Nephron progenitor cell (in vitro differentiated cells): ENCODE measurements at regions not wholly inside any gene's neighbourhood (a gene's known extent, or its start where the extent isn't known, plus 50 kb on each side); places are given as distances from the start of the nearest gene placed in this dataset.
"Not testable (repeated sequence)": the region's sequence is repeated elsewhere in the genome, so short reads cannot be mapped to it uniquely, and the experiment has no call there.

Source experiments
- DNase-seq: peaks from one replicate; pipeline ENCODE4 v3.0.0; 2021
- H3K27ac Mint-ChIP-seq: 2 replicates; pipeline ENCODE4 v1.8.0; 2021; ENCODE audit warnings: mild to moderate bottlenecking, moderate library complexity, mixed read lengths
- H3K27me3 Mint-ChIP-seq: 2 replicates; pipeline ENCODE4 v1.8.0; 2021; ENCODE audit warnings: mild to moderate bottlenecking, low read depth, mixed read lengths; ENCODE audit not compliant: poor library complexity
- H3K36me3 Mint-ChIP-seq: 2 replicates; pipeline ENCODE4 v1.8.0; 2021; ENCODE audit warnings: low read depth, mixed read lengths
- H3K4me1 Mint-ChIP-seq: 2 replicates; pipeline ENCODE4 v1.8.0; 2021; ENCODE audit warnings: mixed read lengths
- H3K4me3 Mint-ChIP-seq: 2 replicates; pipeline ENCODE4 v1.8.0; 2021; ENCODE audit warnings: mild to moderate bottlenecking, moderate library complexity, mixed read lengths
- H3K9me3 Mint-ChIP-seq: 2 replicates; pipeline ENCODE4 v1.8.0; 2021; ENCODE audit warnings: mild to moderate bottlenecking, moderate library complexity, mixed read lengths
- TF ChIP-seq, protein P1 (sequence below): fragments of 200-600 bp; sonication (generic); IDR thresholded peaks from 2 replicates; pipeline ENCODE4 v1.5.0; 2021; ENCODE audit warnings: antibody characterized with exemption

DNA sequence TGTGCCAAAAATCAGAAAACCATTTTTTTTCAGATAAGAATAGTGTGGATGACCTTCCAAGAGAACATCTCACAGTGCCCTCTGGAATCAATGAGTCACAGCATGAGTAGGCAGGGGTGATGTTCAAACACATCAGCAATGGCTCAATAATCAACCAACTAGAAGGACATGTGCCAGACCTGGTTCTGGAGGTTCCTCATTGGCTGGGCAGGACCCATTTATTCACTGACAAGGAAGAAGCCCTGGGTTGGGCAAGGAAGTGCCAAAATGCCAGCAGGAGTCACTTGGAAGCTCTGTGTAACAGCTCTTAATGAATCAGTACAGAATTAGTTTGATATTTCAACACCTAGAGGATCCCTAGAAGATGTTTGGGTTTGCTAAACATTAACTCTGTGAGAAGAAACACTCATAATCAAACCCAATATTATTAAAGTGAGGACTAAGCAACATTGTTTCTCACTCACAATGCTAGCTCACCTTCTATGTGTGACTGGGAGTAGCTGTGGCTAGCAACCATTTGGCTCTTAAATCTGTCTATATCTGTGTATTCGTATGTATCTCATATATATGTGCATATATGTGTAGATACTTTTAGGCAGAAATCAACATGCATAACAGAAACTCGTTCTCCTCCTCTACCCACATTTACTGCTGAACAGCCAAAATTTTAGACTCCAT is 72.3 kb upstream of the APBB1IP start:
- H3K4me3 Mint-ChIP-seq: no peak overlapping the region
- no peaks in the 10 kb centered on the region for H3K36me3 Mint-ChIP-seq
- H3K4me1 Mint-ChIP-seq: no peaks in the 10 kb centered on the region
- TF ChIP-seq, protein P1, sequence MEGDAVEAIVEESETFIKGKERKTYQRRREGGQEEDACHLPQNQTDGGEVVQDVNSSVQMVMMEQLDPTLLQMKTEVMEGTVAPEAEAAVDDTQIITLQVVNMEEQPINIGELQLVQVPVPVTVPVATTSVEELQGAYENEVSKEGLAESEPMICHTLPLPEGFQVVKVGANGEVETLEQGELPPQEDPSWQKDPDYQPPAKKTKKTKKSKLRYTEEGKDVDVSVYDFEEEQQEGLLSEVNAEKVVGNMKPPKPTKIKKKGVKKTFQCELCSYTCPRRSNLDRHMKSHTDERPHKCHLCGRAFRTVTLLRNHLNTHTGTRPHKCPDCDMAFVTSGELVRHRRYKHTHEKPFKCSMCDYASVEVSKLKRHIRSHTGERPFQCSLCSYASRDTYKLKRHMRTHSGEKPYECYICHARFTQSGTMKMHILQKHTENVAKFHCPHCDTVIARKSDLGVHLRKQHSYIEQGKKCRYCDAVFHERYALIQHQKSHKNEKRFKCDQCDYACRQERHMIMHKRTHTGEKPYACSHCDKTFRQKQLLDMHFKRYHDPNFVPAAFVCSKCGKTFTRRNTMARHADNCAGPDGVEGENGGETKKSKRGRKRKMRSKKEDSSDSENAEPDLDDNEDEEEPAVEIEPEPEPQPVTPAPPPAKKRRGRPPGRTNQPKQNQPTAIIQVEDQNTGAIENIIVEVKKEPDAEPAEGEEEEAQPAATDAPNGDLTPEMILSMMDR: no peak
- H3K27ac Mint-ChIP-seq: no peak overlapping the region
- H3K27me3 Mint-ChIP-seq: peaks cover 16% of the 10 kb centered on the region
- DNase-seq: no peak
- no peaks in the 10 kb centered on the region for H3K9me3 Mint-ChIP-seq

DNA sequence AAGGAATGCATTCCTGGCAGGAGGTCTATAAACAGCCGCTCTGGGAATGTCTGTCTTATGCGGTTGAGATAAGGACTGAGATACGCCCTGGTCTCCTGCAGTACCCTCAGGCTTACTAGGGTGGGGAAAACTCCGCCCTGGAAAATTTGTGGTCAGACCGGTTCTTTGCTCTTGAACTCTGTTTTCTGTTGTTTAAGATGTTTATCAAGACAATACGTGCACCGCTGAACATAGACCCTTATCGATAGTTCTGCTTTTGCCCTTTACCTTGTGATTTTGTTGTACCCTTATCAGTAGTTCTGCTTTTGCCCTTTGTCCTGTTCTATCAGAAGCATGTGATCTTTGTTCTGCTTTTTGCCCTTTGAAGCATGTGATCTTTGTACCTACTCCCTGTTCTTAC is 71.1 kb upstream of the APBB1IP start:
- peaks cover 13% of the 10 kb centered on the region for H3K27me3 Mint-ChIP-seq
- not testable (repeated sequence) for H3K36me3 Mint-ChIP-seq, H3K4me1 Mint-ChIP-seq, DNase-seq, H3K9me3 Mint-ChIP-seq, H3K4me3 Mint-ChIP-seq, H3K27ac Mint-ChIP-seq

DNA sequence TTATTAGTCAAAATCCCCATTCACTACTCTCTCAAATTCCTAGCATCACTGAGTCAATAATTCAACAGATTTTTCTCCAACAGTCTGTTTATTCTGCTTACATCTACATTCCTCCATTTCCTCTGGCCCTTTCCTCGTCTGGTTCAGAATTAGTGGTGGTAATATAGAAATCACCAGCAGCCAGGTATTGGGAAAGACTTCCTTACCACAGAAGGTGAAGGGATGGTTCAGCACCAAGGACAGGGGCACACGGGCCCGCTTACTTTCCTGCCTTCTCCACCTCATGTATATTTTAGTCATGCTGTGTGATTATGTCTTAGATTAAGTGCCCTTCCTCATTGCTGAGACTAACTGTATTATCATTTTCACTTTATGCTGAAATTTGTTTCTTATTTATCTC is 70.4 kb upstream of the APBB1IP start:
- peaks cover 13% of the 10 kb centered on the region for H3K27me3 Mint-ChIP-seq
- DNase-seq: peak; percentile 90
- no peak overlapping the region for H3K4me3 Mint-ChIP-seq
- no peaks in the 10 kb centered on the region for H3K4me1 Mint-ChIP-seq
- H3K9me3 Mint-ChIP-seq: no peaks in the 10 kb centered on the region
- TF ChIP-seq, protein P1: no peak
- no peak overlapping the region for H3K27ac Mint-ChIP-seq
- H3K36me3 Mint-ChIP-seq: no peaks in the 10 kb centered on the region

DNA sequence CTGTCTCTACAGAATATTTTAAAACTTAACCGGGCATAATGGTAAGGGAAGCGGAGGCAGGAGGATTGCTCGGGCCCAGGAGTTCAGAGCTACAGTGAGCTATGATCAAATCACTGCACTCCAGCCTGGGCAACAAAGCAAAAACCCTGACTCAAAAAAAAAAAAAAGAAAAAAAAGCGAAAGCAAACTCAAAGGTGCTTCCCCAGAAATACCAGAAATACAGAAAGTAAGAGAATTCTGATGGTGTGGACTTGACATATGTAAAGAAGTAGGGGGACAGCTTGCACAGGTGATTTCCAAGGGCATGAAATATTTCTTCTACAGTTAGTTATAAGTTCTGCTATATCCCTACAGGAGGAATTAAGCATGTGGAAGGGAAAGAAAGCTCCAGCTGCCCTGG is 69.7 kb upstream of the APBB1IP start:
- DNase-seq: no peak
- Mint-ChIP-seq H3K4me3 (no peak overlapping the region), H3K4me1 (no peaks in the 10 kb centered on the region), H3K27ac (no peak overlapping the region), H3K9me3 (no peaks in the 10 kb centered on the region), H3K36me3 (no peaks in the 10 kb centered on the region), H3K27me3 (peaks cover 16% of the 10 kb centered on the region)
- TF ChIP-seq, protein P1: no peak

DNA sequence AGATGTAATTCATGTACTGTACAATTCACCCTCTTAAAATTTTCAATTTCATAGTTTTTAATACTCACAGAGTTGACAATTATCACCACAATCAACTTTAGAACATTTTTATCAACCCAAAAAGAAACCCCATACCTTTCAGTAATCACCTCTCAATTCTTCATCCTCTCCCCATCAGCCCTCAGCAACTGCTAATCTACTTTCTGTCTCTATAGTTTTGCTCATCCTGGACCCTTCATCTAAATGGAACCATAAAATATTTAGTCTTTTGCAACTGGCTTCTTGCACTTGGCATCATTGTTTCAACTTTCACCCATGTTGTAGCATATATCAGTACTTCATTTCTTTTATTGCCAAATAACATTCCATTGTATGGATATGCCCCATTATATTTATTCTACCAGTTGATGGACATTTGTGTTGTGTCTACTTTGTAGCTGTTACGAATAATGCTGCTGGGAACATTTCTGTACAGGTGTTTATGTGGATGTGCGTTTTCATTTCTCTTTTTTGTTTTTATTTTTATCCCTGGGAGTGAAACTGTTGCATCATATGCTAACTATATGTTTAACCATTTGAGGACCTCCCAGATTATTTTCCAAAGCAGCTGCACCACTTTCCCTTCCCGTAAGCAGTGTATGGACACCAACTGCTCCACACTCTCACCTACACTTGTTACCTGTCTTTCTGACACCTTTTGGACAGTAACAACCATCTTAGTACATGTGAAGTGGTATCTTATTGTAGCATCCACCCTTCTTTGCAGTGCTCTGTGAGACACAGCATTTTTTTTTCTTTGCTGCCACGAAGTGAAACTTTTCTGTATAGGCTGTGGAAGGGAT is 65.4 kb upstream of the APBB1IP start:
- Mint-ChIP-seq H3K27me3 (peaks cover 18% of the 10 kb centered on the region), H3K36me3 (no peaks in the 10 kb centered on the region)

DNA sequence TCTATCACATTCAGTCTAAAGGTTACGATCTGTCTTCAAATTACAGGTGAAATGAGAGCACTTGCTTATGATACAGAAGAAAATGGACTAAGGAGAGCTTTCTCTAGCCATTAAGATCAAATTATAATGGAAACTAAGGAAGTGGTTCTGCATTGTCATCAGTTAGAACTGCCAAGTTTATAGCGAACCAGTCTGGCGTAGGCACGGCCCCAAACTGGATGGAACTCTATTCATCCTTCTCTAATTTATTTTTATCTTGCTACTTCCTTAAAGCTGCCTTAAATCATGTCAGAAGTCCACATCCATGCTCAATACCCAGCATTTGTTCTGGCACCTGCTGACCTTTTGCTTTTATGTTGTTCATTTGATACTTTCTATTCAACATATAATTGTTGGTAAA is 63.7 kb upstream of the APBB1IP start:
- no peak for DNase-seq
- no peak overlapping the region for H3K4me3 Mint-ChIP-seq
- peaks cover 21% of the 10 kb centered on the region for H3K27me3 Mint-ChIP-seq
- H3K36me3 Mint-ChIP-seq: no peaks in the 10 kb centered on the region
- TF ChIP-seq, protein P1: no peak
- H3K9me3 Mint-ChIP-seq: peaks cover 4% of the 10 kb centered on the region
- H3K27ac Mint-ChIP-seq: no peak overlapping the region
- H3K4me1 Mint-ChIP-seq: peaks cover 17% of the 10 kb centered on the region

More for the DNA sequence above, 65.4 kb upstream of the APBB1IP start:
- peaks cover 4% of the 10 kb centered on the region for H3K9me3 Mint-ChIP-seq
- no peak overlapping the region for H3K27ac Mint-ChIP-seq
- no peak overlapping the region for H3K4me3 Mint-ChIP-seq
- H3K4me1 Mint-ChIP-seq: peaks cover 13% of the 10 kb centered on the region
- TF ChIP-seq, protein P1: no peak
- DNase-seq: no peak

DNA sequence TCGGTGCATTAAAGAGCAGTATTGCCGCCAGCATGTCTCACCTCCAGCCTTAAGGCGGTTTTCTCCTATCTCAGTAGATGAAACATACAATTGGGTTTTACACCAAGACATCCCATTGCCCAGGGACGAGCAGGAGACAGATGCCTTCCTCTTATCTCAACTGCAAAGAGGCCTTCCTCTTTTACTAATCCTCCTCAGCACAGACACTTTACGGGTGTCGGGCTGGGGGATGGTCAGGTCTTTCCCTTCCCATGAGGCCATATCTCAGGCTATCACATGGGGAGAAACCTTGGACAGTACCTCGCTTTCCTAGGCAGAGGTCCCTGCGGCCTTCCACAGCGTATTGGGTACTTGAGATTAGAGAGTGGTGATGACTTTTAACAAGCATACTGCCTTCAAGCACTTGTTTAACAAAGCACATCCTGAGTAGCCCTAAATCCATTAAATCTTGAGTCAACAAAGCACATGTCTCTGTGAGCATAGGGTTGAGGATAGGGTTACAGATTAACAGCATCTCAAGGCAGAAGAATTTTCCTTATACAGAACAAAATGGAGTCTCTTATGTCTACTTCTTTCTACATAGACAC is 60.8 kb upstream of the APBB1IP start:
- not testable (repeated sequence) for H3K36me3 Mint-ChIP-seq, DNase-seq, H3K4me3 Mint-ChIP-seq, H3K27ac Mint-ChIP-seq, H3K9me3 Mint-ChIP-seq
- Mint-ChIP-seq H3K4me1 (peaks cover 17% of the 10 kb centered on the region), H3K27me3 (peaks cover 14% of the 10 kb centered on the region)
